Right lobe of liver (tissue), 6 donors: ENCODE measurements at regions not wholly inside any gene's neighbourhood (a gene's known extent, or its start where the extent isn't known, plus 50 kb on each side); places are given as distances from the start of the nearest gene placed in this dataset.

ENCODE experiments used
- ATAC-seq, 4 donors: fragments of 200-7000 bp; cut with Tn5 transposase; one replicate each; pipeline ENCODE4 v1.9.1; 2020; ENCODE audit warnings: mild to moderate bottlenecking in 4 of 4, moderate library complexity in 4 of 4
- DNase-seq, 3 donors: peaks; one replicate each; pipeline ENCODE4 v3.0.0-alpha.2; 2020
- H3K27ac ChIP-seq, 3 donors: fragments of 200-600 bp; one replicate each; pipeline ENCODE4 v1.8.0; 2022
- H3K27me3 ChIP-seq, 2 donors: fragments of 200-600 bp; one replicate each; pipeline ENCODE4 v1.8.0; 2022
- H3K36me3 ChIP-seq, 4 donors: fragments of 200-600 bp; sonication (generic) in 1 of 4; one replicate each; pipeline versions ENCODE4 v1.5.1 to v1.8.0; 2017 to 2022; ENCODE audit warnings: control low read depth in 1 of 4
- H3K4me1 ChIP-seq, 4 donors: fragments of 200-600 bp; sonication (generic) in 1 of 4; one replicate each; pipeline versions ENCODE4 v1.5.1 to v1.8.0; 2017 to 2022; ENCODE audit warnings: control low read depth in 1 of 4
- H3K4me3 ChIP-seq, 3 donors: fragments of 200-600 bp; one replicate each; pipeline ENCODE4 v1.8.0; 2022
- H3K9me3 ChIP-seq, 4 donors: fragments of 200-600 bp; sonication (generic) in 1 of 4; one replicate each; pipeline versions ENCODE4 v1.5.1 to v1.8.0; 2017 to 2022; ENCODE audit warnings: control low read depth in 1 of 4
- POLR2A ChIP-seq: fragments of 450-650 bp; IDR thresholded peaks from one replicate; pipeline ENCODE4 v1.6.1; 2017; ENCODE audit warnings: antibody characterized with exemption, mild to moderate bottlenecking
- WGBS: methylation state at CpG from one replicate; pipeline ENCODE4 v1.1.6; 2018; ENCODE audit warnings: low coverage, low lambda C conversion rate; ENCODE audit not compliant: insufficient coverage; ENCODE audit errors: missing lambda C conversion rate; 5-methylcytosine and 5-hydroxymethylcytosine counted together
- intact Hi-C, 2 donors: fragments of 100-400 bp; cut with DNase I; formaldehyde crosslinking; loops; one replicate each; pipeline versions ENCODE4 v1.11.2 to v1.14.1; 2022
- TF ChIP-seq, protein P1 (sequence below), 4 donors: fragments of 200-600 bp in 3 of 4; fragments of 450-650 bp in 1 of 4; IDR thresholded peaks; one replicate each; pipeline versions ENCODE4 v1.5.1 to v1.8.0; 2016 to 2022; ENCODE audit warnings: antibody characterized with exemption in 4 of 4, mild to moderate bottlenecking in 2 of 4
- donor health status: DM: no; HTN: yes; CAD: no.
- donor health status: DM: no; HTN: no; CAD: no.
- donor health status: DM: no; HTN: no; CAD: no.
- donor health status: DM: no; HTN: yes; CAD: no.
- donor health status: DM: no; HTN: yes; CAD: no.

DNA sequence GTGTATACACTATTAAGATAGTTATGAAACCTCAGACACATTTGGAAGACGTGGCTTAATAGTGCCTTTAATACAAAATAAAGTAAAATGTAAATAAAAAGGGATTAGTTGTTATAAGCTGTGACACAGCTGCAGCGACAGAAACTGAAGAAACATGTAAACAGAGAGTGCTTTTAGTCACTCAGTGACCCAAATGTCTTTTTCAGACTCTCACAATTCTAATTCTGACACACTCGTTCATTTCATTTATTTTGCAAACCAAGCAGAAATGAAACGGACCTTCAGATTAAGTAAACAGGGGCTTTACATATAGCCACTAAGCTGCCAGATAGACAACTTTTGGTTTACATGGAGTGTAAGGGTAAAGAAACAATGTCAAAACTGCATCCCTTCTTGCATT lies 181.0 kb upstream of the ETAA1 start:
- TF ChIP-seq, protein P1, sequence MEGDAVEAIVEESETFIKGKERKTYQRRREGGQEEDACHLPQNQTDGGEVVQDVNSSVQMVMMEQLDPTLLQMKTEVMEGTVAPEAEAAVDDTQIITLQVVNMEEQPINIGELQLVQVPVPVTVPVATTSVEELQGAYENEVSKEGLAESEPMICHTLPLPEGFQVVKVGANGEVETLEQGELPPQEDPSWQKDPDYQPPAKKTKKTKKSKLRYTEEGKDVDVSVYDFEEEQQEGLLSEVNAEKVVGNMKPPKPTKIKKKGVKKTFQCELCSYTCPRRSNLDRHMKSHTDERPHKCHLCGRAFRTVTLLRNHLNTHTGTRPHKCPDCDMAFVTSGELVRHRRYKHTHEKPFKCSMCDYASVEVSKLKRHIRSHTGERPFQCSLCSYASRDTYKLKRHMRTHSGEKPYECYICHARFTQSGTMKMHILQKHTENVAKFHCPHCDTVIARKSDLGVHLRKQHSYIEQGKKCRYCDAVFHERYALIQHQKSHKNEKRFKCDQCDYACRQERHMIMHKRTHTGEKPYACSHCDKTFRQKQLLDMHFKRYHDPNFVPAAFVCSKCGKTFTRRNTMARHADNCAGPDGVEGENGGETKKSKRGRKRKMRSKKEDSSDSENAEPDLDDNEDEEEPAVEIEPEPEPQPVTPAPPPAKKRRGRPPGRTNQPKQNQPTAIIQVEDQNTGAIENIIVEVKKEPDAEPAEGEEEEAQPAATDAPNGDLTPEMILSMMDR (IDR thresholded peaks at IDR 0.05): no peak
- TF ChIP-seq POLR2A: no peak
- H3K27ac ChIP-seq: no peak overlapping the region
- WGBS: 54% methylated on average over 4 of the region's 4 CpGs
- DNase-seq: no peak
- H3K27me3 ChIP-seq: no peaks in the 10 kb centered on the region
- no peaks in the 10 kb centered on the region for H3K36me3 ChIP-seq
- no peak overlapping the region for H3K4me3 ChIP-seq
- H3K4me1 ChIP-seq: no peaks in the 10 kb centered on the region
- no peak for ATAC-seq
- intact Hi-C loops: no loop called here
- no peaks in the 10 kb centered on the region for H3K9me3 ChIP-seq

DNA sequence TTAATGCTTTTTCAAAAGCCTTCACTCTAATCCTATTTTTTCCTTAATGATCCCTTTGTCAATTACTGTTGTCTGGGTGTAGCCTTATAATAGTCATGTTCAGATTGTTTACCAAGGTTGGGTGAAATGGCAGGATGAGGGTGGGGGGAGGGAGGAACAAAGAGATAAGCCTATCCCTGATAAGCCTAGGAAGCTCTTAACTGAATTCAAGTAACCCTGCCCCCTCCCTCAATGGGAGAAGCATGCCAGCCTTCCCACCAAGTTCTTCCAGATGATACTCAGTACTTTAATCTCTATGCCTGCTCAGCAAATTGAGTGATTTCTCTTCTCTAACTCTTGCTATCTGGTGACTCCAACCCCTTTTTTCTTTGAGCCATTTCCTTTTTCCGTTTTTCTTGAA lies 180.3 kb upstream of the ETAA1 start:
- 20% methylated on average over 1 of the region's 1 CpG for WGBS
- no peak overlapping the region for H3K4me3 ChIP-seq
- intact Hi-C loops: no loop called here
- ATAC-seq (no peak), DNase-seq (no peak)
- no peaks in the 10 kb centered on the region for H3K9me3 ChIP-seq
- no peaks in the 10 kb centered on the region for H3K36me3 ChIP-seq
- H3K27ac ChIP-seq: no peak overlapping the region
- TF ChIP-seq POLR2A: no peak
- TF ChIP-seq, protein P1 (IDR thresholded peaks at IDR 0.05): no peak
- H3K27me3 ChIP-seq: no peaks in the 10 kb centered on the region
- H3K4me1 ChIP-seq: no peaks in the 10 kb centered on the region

DNA sequence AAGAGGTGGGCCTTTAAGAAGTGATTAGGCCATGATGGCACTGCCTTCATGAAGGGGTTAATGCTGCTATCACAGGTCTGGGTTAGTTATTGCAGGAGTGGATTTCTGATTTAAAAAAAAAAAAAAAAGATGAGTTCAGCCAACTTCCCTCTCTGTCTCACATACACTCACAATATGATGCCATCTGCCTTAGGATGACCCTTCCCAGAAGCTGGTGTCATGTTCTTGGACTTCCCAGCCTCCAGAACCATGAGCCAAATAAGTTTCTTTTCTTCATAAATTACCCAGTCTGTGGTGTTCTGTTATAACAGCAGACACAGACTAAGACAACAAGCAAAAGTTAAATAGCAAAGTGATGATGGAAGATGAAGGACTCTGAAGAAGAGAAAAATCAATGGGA lies 179.7 kb upstream of the ETAA1 start:
- Histone ChIP-seq H3K9me3 (no peaks in the 10 kb centered on the region), H3K4me3 (no peak overlapping the region), H3K36me3 (no peaks in the 10 kb centered on the region), H3K27me3 (no peaks in the 10 kb centered on the region), H3K4me1 (no peaks in the 10 kb centered on the region), H3K27ac (no peak overlapping the region)
- intact Hi-C loops: no loop called here
- no peak for ATAC-seq
- no peak for DNase-seq
- TF ChIP-seq, protein P1 (IDR thresholded peaks at IDR 0.05): no peak
- TF ChIP-seq POLR2A: no peak

DNA sequence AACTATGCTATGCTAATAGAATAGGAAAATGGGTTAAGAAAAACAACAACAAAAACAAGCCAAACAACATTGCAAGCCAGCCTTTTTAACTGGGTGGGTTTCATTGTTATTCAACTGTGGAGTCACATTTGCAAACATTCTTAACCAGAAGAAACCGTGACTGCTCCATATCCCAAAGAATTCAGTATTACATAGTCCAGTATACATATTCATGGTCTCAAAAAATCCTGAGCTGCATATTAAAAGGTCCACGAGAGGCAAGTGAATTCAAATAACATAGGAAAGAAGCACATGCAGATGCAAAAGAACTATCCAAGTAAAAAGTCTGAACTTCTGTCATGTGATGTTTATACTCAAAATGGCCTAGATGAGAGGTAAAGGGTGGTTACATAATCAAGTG lies 179.1 kb upstream of the ETAA1 start:
- intact Hi-C loops: no loop called here
- 84% methylated on average over 2 of the region's 2 CpGs for WGBS
- H3K27me3 ChIP-seq: no peaks in the 10 kb centered on the region
- H3K9me3 ChIP-seq: no peaks in the 10 kb centered on the region
- no peak overlapping the region for H3K4me3 ChIP-seq
- no peaks in the 10 kb centered on the region for H3K4me1 ChIP-seq
- DNase-seq (no peak), ATAC-seq (no peak)
- H3K27ac ChIP-seq: no peak overlapping the region
- no peaks in the 10 kb centered on the region for H3K36me3 ChIP-seq
- no peak for TF ChIP-seq POLR2A
- TF ChIP-seq, protein P1 (IDR thresholded peaks at IDR 0.05): no peak

DNA sequence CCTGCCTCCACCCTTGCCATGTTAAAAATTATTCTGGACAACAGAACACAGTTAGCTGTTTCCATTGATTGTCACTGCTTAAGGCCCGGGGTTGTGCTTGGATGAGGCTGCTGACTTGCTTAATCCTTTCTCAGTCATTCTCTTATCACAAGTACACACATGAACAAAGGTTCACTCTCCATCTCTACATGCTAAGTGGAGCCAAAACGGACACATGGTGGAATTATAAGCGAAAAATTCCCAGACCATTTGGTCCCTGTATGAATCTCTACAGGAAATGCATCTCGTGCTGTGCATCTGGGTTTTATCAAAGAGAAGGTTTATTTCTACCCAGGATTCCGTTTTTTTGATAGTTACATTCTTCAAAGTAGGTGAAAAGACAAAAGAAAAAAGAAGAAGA lies 177.5 kb upstream of the ETAA1 start:
- TF ChIP-seq POLR2A: no peak
- TF ChIP-seq, protein P1 (IDR thresholded peaks at IDR 0.05): no peak
- no peak overlapping the region for H3K4me3 ChIP-seq
- H3K36me3 ChIP-seq: no peaks in the 10 kb centered on the region
- 53% methylated on average over 5 of the region's 5 CpGs for WGBS
- H3K9me3 ChIP-seq: no peaks in the 10 kb centered on the region
- intact Hi-C loops: no loop called here
- no peaks in the 10 kb centered on the region for H3K4me1 ChIP-seq
- H3K27ac ChIP-seq: no peak overlapping the region
- DNase-seq (no peak), ATAC-seq (no peak)
- H3K27me3 ChIP-seq: no peaks in the 10 kb centered on the region
